ENCODE measurements at regions not wholly inside any gene's neighbourhood (a gene's known extent, or its start where the extent isn't known, plus 50 kb on each side); places are given as distances from the start of the nearest gene placed in this dataset.
"Not testable (repeated sequence)": the region's sequence is repeated elsewhere in the genome, so short reads cannot be mapped to it uniquely, and the experiment has no call there.

- no peak for DNase-seq
Observed at GRCh38 chr5:104594850-104595249, 1032.3 kb upstream of the NUDT12 start.

GRCh38 chr5:104576677-104577076 is 1014.1 kb upstream of the NUDT12 start:
- no peak for DNase-seq

GRCh38 chr5:104573949-104574709 is 1011.5 kb upstream of the NUDT12 start:
- DNase-seq, result no peak

GRCh38 chr5:104569621-104570020 is 1007.0 kb upstream of the NUDT12 start:
- no peak for DNase-seq

- no peak for DNase-seq
Observed at GRCh38 chr5:104564530-104564929, 1001.9 kb upstream of the NUDT12 start.

- DNase-seq, result no peak
Observed at GRCh38 chr5:104556957-104557356, 994.4 kb upstream of the NUDT12 start.

GRCh38 chr5:104551628-104552027 is 989.0 kb upstream of the NUDT12 start:
- DNase-seq, result no peak

GRCh38 chr5:104546871-104547270 is 984.3 kb upstream of the NUDT12 start:
- DNase-seq, result not testable (repeated sequence)

GRCh38 chr5:104541141-104541785 is 978.7 kb upstream of the NUDT12 start:
- no peak for DNase-seq

GRCh38 chr5:104540448-104540847 is 977.9 kb upstream of the NUDT12 start:
- no peak for DNase-seq

- DNase-seq, result no peak
Observed at GRCh38 chr5:104539618-104540350, 977.2 kb upstream of the NUDT12 start.

GRCh38 chr5:104538734-104539133 is 976.1 kb upstream of the NUDT12 start:
- DNase-seq, result no peak

GRCh38 chr5:104533498-104533897 is 970.9 kb upstream of the NUDT12 start:
- DNase-seq, result no peak

- no peak for DNase-seq
Observed at GRCh38 chr5:104526866-104527265, 964.3 kb upstream of the NUDT12 start.

GRCh38 chr5:104513640-104514072 is 951.1 kb upstream of the NUDT12 start:
- DNase-seq, result no peak

GRCh38 chr5:104513121-104513602 is 950.6 kb upstream of the NUDT12 start:
- no peak for DNase-seq

- no peak for DNase-seq
Observed at GRCh38 chr5:104512063-104512825, 949.7 kb upstream of the NUDT12 start.

- no peak for DNase-seq
Observed at GRCh38 chr5:104498281-104498680, 935.7 kb upstream of the NUDT12 start.

- no peak for DNase-seq
Observed at GRCh38 chr5:104494083-104494482, 931.5 kb upstream of the NUDT12 start.

GRCh38 chr5:104472811-104473210 is 910.2 kb upstream of the NUDT12 start:
- no peak for DNase-seq

GRCh38 chr5:104456122-104456521 is 893.5 kb upstream of the NUDT12 start:
- DNase-seq, result no peak

GRCh38 chr5:104452550-104452949 is 890.0 kb upstream of the NUDT12 start:
- no peak for DNase-seq

- DNase-seq, result not testable (repeated sequence)
Observed at GRCh38 chr5:104451911-104452310, 889.3 kb upstream of the NUDT12 start.

Data from NCI-H510A treated with DMSO at 0.1 percent for 48 hours (cell line).